ENCODE measurements at regions not wholly inside any gene's neighbourhood (a gene's known extent, or its start where the extent isn't known, plus 50 kb on each side); places are given as distances from the start of the nearest gene placed in this dataset.
"Not testable (repeated sequence)": the region's sequence is repeated elsewhere in the genome, so short reads cannot be mapped to it uniquely, and the experiment has no call there.

DNA sequence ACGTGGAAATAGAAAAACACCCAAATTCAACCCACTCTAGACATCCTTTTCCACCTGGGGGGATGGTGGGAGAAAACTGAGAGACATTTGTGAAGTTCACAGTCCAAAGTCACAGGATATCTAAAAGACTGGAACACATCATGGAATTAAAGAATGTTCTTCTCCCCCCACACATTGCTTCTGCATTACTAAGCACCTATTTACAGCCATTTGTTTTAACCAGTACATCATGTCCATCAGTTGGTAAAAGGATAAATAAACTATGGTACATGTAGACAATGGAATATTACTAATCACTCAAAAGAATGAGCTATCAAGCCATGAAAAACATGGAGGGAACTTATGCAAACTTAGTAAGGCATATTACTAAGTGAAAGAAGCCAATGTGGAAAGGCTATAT lies 185.5 kb upstream of the ANXA10 start:
- intact Hi-C loops (cut with DNase I) = no loop called here
- DNase-seq = no peak

GRCh38 chr4:167908816-167909215 lies 183.5 kb upstream of the ANXA10 start:
- intact Hi-C loops (cut with DNase I) = no loop called here
- DNase-seq = no peak

DNA sequence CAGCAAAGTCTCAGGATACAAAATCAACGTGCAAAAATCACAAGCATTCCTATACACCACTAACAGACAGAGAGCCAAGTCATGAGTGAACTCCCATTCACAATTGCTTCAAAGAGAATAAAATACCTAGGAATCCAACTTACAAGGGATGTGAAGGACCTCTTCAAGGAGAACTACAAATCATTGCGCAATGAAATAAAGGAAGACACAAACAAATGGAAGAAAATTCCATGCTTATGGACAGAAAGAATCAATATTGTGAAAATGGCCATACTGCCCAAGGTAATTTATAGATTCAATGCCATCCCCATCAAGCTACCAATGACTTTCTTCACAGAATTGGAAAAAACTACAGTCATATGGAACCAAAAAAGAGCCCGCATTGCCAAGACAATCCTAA lies 179.8 kb upstream of the ANXA10 start:
- intact Hi-C loops (cut with DNase I); DNase-seq: not testable (repeated sequence)

DNA sequence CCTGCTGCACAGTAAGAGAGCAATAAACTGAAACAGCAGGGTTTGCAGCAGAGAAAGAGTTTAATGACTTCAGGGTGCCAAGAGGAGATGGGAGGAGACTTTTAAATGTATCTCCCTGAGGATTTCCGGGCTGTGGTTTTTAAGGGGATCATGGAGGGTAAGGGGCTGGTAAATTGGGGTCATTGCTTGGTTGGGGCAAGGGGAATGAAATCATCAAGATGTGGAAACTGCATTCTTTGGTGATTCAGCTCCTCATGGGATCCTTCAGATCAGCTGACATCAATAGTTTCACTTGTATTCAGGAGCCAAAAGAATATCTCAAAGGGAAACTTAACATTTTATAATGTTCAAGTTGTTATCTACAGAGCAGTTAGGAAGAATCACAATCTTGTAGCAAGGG lies 174.3 kb upstream of the ANXA10 start:
- intact Hi-C loops (cut with DNase I) = no loop called here

DNA sequence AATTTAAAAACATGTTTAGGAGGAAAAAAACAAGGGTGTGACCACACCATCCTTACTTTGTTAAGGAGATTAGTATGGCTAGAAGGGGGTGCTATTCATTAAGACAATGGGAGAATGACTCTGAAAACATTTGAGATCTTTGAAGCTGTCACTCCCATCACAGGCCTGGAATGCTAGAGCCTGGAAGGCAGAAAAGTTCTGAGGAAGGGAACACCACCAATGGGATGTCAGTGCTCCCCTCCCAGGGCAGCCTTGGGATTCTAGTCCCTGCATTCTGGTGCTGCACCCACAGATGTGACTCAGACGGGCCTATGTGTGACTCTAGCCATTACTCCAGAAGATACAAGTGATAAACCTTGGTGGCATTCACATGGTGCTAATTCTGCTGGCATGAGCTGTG lies 162.2 kb upstream of the ANXA10 start:
- DNase-seq = no peak
- intact Hi-C loops (cut with DNase I) = no loop called here

More for the DNA sequence above, 174.3 kb upstream of the ANXA10 start:
- no peak for DNase-seq

DNA sequence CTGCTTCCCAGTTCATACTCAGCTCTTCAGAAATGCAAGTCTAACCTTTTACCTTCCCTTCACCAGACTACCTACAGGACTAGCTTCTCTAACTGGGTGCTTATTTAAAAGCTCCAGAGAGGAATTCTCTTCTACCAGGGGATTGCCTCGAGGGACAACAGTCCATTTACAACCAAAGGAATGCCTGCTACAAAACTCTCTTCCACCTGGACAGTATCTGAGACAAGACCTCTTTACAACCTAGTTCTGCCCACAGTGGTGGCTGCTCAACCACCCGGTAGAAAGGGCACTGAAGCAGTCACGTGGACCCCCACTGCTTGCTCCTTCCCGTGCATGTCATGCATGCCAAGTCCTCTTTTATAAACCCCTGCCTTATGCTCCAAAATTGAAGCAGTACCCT lies 158.1 kb upstream of the ANXA10 start:
- DNase-seq = no peak
- intact Hi-C loops (cut with DNase I) = no loop called here

DNA sequence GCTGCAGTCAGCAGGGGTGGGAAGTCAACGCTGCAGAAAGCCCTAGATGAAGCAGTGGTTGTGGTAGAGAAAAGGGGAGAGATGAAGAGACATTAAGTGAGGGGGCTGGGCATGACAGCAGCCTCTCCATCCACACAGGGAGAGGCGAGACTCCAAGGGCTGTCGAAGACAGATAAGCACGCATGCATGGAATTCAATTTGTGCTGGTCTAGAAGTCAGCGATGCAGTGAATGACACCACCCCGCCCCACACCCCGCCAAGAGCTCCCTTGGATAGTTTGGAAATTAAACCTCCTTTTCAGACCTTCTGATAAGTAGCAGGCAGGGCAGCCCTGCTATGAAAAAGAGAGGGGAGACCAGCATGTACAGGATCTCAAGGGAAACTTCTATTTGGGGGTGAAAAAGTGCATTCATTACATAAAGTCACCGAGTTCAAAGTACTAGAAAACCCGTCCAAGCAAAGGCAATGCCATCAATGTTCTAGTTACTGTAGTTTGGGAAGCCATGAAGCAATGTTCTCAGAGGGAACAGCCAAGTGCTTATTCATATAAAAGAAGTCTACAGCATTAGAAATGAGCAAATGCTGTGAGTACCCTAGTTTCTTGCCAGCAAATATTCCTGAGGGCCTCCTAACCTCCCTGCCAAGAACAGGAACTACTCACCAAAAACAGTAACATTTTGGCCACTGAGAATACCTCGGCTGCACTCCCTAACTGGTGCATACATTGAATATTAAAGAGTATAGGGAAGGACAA lies 152.3 kb upstream of the ANXA10 start:
- DNase-seq = no peak
- intact Hi-C loops (cut with DNase I) = no loop called here

DNA sequence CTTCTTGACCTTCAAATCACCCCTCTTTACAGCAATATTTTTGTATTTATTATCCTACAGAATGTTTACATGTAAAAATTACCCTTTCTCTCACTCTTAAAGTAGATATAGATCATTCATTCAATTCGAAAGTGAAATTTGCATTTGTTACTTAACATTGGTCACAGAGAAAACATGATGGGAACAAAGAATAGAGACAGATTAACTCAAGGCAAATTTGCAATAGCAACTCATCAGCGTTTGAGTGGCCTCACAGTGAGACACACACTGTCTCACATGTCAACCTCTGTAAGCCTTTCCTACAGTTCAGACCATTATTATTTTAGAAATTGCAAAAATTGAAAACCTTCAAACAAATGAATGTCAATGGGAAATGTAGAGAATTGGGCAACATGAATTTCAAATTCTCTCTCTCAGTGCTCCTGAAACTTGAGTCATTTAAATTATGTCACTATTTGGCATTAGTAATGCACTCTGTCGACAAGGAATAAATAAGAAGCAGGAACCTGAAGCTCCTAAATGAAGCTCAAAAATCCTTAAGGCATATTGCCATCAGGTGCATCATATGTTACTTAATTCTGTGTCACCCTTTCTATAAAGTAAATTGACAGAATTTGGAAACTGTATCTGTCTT lies 148.3 kb upstream of the ANXA10 start:
- no peak for DNase-seq
- intact Hi-C loops (cut with DNase I) = no loop called here

DNA sequence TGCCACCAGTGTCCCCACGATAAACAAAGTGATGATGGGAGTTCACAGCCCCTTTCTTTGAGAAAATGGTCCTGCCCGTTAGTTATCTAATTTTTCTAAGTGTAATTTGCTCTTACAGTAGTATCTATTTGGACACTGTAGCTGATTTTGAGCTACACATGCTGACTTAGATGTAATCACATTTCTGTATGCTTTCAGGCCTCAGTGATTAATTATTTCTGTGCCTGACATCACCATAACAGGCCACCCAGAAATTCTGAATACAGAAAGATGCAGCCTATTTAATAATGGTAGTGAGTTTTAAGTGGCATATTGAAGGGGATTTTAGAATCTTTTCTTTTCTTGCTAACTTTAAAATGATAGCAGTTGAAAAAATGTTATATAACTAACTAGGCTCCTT lies 147.6 kb upstream of the ANXA10 start:
- DNase-seq = no peak

GRCh38 chr4:167955006-167955405 lies 137.3 kb upstream of the ANXA10 start:
- no peak for DNase-seq
- intact Hi-C loops (cut with DNase I) = no loop called here

More for the DNA sequence above, 147.6 kb upstream of the ANXA10 start:
- intact Hi-C loops (cut with DNase I) = no loop called here

DNA sequence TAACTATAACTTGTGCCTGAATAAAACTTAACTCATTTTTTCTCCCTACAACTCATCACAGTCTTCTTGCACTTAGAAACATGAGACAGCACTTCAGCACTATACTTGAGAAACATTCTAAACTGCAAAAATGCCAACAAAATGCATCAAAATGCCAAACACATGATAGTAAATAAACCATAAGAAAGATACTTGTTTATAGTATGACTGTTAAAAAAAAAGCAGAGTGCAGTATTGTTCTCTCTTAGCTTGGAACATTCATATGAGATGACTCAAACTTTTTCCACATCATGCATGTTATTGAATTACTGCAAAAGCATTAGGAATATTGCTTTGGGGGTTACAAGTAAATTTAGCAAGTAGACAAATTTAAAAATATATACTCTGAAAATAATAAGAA lies 135.7 kb upstream of the ANXA10 start:
- no peak for DNase-seq
- intact Hi-C loops (cut with DNase I) = no loop called here

DNA sequence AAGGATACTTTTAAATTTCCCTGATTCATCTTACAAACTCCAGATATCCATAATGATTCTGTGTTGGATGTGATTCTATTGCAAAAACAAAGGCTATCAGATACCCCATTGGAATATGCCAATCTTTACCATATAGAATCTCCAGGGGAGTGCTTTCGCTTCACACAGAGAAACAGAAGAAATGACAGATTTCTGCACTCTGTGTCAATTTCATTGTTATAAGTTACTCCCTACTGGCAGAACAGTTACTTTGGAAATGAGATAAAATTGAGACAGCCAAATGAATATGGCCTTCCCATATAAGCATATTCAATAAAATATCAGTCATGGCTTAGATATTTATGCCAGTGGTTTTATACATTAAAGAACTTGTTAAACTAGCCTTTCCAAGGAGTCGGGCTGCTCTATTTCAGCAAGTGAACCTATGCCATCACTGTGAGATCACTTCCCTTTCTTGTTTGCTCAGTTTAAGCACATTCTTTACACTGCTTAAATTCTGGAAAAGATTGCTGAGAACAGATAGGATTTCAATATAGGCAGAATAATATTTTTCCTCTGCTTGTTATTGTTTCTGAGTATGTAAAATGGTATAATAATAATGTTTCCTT lies 127.5 kb upstream of the ANXA10 start:
- DNase-seq = no peak
- intact Hi-C loops (cut with DNase I) = no loop called here

- DNase-seq = no peak
- intact Hi-C loops (cut with DNase I) = no loop called here
Measured at GRCh38 chr4:167966143-167966542, 126.2 kb upstream of the ANXA10 start.

GRCh38 chr4:167973513-167973912 lies 118.8 kb upstream of the ANXA10 start:
- intact Hi-C loops (cut with DNase I) = no loop called here
- no peak for DNase-seq

- intact Hi-C loops (cut with DNase I) = no loop called here
- no peak for DNase-seq
Measured at GRCh38 chr4:167985565-167985964, 106.8 kb upstream of the ANXA10 start.

GRCh38 chr4:167986044-167986443 lies 106.3 kb upstream of the ANXA10 start:
- DNase-seq = peak in 1 of 10 donors; percentile 67
- intact Hi-C loops (cut with DNase I) = no loop called here

- DNase-seq = no peak
- intact Hi-C loops (cut with DNase I) = no loop called here
Measured at GRCh38 chr4:167987285-167987684, 105.1 kb upstream of the ANXA10 start.

DNA sequence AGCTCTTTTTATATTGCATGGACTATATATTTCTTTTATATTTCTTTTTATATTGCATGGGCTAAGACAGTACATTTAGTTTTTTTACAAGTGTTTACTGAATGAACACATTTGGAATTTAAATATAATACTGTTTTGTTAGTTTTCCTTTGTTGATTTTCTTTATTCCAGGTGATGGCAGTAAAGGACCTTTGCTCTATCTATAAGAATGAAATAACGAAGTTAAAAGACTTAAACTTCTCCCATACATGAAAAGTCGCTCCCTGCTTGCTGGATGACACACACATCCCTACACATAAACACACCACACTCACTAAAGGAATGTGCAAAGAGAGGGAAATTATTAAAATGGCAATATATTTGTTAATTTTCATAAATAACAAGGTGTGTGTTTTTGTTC lies 102.5 kb upstream of the ANXA10 start:
- intact Hi-C loops (cut with DNase I) = no loop called here
- no peak for DNase-seq

DNA sequence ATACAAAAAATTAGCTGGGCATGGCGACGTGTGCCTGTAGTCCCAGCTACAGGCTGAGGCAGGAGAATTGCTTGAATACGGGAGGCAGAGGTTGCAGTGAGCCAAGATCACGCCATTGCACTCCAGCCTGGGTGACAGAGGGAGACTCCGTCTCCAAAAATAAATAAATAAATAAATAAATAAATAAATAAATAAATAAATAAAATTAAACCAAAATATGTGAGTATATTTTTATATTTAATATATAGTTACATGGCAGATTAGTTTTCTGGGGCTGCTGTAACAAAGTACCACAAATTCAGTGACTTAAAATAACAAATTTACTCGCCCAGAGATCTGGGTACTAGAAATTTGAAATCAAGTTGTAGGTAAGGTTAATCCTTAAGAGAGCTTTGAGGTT lies 84.2 kb upstream of the ANXA10 start:
- DNase-seq; intact Hi-C loops (cut with DNase I): not testable (repeated sequence)

- DNase-seq = no peak
- intact Hi-C loops (cut with DNase I) = loop anchor here (2.0 kb wide), 1 partner anchor 70 kb away; no protein-coding TSS in a partner anchor
Measured at GRCh38 chr4:168019019-168019651, 73.2 kb upstream of the ANXA10 start.

- DNase-seq = no peak
- intact Hi-C loops (cut with DNase I) = loop anchor here (2.0 kb wide), 1 partner anchor 69 kb away; no protein-coding TSS in a partner anchor
Measured at GRCh38 chr4:168019921-168020320, 72.4 kb upstream of the ANXA10 start.
